ENCODE measurements at regions not wholly inside any gene's neighbourhood (a gene's known extent, or its start where the extent isn't known, plus 50 kb on each side); places are given as distances from the start of the nearest gene placed in this dataset.

DNA sequence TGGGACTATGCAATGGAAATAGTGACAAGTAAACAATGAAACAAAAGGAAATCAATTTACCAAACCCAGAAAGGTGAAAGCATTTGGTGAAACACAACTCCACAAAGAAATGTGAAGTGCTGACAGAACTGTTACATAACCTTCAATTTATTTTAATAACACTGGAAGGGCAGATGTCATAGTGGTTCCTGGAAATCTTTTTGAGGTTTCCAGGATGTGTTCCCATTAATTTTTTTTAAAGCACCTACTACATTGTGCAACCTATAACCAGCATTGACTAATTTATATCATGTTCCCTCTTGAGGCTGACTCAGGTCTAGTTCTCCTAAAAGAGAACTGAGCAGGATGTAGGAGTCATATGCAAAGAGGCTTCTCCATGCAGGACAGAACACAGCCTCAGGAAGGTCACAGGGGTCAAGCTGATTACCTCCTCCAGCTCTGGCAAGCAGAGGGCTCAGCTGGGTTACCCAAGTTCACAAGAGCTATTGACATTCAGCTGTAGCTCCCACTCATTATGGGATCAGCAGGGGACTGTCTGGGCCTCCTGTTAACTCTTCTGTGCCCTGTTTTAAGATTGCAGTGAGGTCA, 157.1 kb upstream of the NRIP1 start:
- TF ChIP-seq, protein P1, sequence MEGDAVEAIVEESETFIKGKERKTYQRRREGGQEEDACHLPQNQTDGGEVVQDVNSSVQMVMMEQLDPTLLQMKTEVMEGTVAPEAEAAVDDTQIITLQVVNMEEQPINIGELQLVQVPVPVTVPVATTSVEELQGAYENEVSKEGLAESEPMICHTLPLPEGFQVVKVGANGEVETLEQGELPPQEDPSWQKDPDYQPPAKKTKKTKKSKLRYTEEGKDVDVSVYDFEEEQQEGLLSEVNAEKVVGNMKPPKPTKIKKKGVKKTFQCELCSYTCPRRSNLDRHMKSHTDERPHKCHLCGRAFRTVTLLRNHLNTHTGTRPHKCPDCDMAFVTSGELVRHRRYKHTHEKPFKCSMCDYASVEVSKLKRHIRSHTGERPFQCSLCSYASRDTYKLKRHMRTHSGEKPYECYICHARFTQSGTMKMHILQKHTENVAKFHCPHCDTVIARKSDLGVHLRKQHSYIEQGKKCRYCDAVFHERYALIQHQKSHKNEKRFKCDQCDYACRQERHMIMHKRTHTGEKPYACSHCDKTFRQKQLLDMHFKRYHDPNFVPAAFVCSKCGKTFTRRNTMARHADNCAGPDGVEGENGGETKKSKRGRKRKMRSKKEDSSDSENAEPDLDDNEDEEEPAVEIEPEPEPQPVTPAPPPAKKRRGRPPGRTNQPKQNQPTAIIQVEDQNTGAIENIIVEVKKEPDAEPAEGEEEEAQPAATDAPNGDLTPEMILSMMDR (IDR thresholded peaks at IDR 0.05), result no peak
- TF ChIP-seq POLR2AphosphoS5 (IDR thresholded peaks at IDR 0.05), result peak; percentile 6

All from prostate gland (tissue), 2 donors.